Fibroblast of pulmonary artery (primary cell): ENCODE measurements at regions not wholly inside any gene's neighbourhood (a gene's known extent, or its start where the extent isn't known, plus 50 kb on each side); places are given as distances from the start of the nearest gene placed in this dataset.
"Not testable (repeated sequence)": the region's sequence is repeated elsewhere in the genome, so short reads cannot be mapped to it uniquely, and the experiment has no call there.

Source experiments
- DNase-seq: peaks from one replicate; pipeline ENCODE4 v3.0.0-alpha.2; 2010; ENCODE audit warnings: low read depth
- H3K4me3 ChIP-seq: replicated peaks from 2 replicates; pipeline ENCODE4 v1.5.1; 2011; ENCODE audit warnings: low read depth, mild to moderate bottlenecking, control low read depth, low read length, moderate library complexity
- TF ChIP-seq, protein P1 (sequence below): IDR thresholded peaks from 2 replicates; pipeline ENCODE4 v1.5.1; 2011; ENCODE audit warnings: mild to moderate bottlenecking, control low read depth, low read length, inconsistent platforms; ENCODE audit errors: missing control alignments

DNA sequence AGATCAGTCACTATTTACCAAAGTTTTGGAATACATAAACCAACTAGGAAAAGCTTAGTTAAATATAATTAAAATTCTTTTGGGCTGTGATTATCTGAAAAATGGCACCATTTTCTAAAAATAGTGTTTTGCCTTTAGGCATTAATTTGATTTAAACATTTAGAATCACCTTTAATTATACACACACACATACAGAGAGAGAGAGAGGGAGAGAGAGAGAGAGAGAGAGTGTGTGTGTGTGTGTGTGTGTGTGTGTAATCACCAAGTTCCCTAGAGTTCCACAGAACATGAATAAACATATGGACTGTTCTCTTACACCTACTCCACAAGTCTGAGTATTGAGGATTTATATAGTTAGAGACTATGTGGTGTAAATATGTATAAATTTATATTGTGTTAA is 141.2 kb upstream of the ATXN1 start:
- DNase-seq: no peak
- TF ChIP-seq, protein P1, sequence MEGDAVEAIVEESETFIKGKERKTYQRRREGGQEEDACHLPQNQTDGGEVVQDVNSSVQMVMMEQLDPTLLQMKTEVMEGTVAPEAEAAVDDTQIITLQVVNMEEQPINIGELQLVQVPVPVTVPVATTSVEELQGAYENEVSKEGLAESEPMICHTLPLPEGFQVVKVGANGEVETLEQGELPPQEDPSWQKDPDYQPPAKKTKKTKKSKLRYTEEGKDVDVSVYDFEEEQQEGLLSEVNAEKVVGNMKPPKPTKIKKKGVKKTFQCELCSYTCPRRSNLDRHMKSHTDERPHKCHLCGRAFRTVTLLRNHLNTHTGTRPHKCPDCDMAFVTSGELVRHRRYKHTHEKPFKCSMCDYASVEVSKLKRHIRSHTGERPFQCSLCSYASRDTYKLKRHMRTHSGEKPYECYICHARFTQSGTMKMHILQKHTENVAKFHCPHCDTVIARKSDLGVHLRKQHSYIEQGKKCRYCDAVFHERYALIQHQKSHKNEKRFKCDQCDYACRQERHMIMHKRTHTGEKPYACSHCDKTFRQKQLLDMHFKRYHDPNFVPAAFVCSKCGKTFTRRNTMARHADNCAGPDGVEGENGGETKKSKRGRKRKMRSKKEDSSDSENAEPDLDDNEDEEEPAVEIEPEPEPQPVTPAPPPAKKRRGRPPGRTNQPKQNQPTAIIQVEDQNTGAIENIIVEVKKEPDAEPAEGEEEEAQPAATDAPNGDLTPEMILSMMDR: no peak
- H3K4me3 ChIP-seq: no peak overlapping the region

DNA sequence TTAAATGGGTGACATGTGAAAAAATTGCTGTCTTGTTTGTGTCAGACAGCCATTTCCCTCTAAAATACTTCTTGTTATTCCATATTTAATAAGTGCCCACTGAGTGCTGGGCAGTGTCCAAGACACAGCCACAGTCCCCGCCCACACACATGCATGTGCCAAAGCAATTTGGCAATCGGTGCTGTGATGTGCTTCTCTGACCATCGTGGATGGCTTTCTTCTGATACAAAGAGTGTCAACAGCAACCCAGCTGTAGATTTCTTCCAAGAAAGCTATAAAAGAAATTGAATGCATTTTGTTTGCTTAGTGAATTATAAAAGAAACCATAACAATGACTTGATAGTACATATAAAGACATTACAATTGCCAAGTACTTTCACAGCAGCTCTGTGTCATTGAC is 140.5 kb upstream of the ATXN1 start:
- no peak overlapping the region for H3K4me3 ChIP-seq
- DNase-seq: peak; percentile 88
- TF ChIP-seq, protein P1: no peak

DNA sequence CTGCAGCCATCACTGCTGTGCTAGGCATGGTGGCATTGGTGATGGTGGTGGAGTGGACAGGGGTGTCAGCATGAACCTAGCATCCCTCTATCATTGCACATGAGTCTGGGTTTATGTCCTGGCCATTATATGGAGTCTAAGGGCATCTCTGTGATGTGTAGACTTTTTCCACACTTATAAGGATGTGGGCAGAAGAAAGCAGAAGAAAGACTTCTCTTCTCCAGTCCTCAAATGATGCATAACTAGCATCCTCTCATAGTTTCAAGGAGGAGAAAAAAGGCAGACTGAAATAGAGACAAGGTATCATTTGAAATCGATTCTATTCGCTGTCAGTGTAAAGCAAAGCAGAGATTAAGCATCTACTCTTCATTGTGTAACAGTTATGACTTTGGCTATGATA is 140.0 kb upstream of the ATXN1 start:
- DNase-seq: no peak
- TF ChIP-seq, protein P1: no peak

DNA sequence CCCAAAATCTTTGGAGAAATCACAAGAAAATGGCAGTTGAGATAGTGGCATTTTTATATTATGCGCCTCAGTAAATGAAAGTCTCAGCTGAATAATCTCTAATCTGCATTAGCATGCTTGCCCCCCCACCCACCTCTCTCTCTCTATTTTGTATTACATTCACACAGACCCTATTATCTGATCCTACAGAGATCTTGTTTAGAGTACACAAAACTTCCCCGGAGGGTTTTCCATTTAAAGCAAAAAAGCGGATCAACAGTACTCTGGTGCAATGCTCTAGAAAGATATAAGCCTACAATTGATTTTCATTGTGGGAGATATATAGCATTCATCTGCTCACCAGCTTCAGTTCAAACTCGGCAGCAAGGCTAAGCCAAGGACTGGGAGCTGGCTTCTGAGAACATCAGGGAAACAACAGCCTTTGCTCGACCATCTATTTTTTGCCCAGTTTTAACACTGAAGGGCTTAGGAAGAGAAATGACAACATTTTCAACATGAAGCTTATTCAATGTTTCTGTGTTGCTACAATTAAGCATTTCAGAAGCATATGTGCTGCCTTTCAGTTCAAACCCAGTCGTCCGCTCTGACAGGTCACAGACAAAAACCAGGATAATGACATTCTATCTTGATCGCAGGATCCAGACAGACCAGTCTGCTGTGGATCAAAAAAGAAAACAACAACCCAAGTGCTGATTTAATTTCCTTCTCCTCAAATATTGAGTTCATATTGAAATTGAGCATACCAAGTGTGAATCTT is 137.6 kb upstream of the ATXN1 start:
- H3K4me3 ChIP-seq: no peak overlapping the region
- no peak for DNase-seq
- TF ChIP-seq, protein P1: no peak

More for the DNA sequence above, 140.0 kb upstream of the ATXN1 start:
- no peak overlapping the region for H3K4me3 ChIP-seq

DNA sequence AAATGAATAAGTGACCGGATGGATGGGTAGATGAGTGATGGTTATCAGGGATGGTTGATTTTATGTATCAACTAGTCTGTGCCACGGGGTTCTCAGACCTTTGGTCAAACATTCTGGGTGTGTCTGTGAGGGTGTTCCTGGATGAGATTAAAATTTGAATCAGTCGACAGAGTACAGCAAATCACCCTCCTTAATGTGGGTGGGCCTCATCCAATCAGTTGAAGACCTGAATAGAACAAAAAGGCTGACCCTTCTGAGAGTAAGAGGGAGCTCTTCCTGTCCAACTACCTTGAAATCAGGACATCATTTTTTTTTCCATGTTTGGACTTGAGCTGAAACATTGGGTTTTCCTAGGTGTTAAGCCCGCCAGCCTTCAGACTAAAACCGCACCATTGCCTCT is 136.4 kb upstream of the ATXN1 start:
- TF ChIP-seq, protein P1: no peak
- no peak for DNase-seq
- no peak overlapping the region for H3K4me3 ChIP-seq

DNA sequence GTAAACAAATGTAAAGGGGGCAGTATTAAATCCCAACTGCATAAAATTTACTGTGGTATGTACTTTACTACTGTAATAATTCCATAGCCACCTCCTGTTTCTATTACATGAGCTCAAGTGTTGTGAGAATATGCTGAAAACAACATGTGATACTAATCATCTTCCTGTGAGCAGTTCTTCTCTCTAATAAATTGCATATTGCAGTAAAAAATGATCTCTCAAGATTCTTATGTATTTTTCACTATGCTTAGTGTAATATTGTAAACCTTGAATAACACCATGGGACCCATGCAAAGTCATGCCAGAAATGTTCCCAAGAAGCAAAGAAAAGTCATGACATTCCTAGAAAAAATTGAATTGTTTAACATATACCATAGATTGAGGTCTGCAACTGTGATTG is 133.0 kb upstream of the ATXN1 start:
- DNase-seq: no peak
- TF ChIP-seq, protein P1: no peak

DNA sequence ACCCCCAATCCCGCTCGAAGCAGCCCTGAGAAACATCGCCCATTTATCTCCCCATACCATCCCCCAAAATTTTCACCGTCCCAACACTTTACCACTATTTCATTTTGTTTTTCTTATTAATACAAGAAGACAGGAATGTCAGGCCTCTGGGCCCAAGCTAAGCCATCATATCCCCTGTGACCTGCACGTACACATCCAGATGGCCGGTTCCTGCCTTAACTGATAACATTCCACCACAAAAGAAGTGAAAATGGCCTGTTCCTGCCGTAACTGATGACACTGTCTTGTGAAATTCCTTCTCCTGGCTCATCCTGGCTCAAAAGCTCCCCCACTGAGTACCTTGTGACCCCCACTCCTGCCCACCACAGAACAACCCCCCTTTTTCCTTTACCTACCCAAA is 129.8 kb upstream of the ATXN1 start:
- not testable (repeated sequence) for H3K4me3 ChIP-seq, DNase-seq

More for the DNA sequence above, 133.0 kb upstream of the ATXN1 start:
- H3K4me3 ChIP-seq: no peak overlapping the region
